Right lobe of liver (tissue), 4 donors: ENCODE measurements at regions not wholly inside any gene's neighbourhood (a gene's known extent, or its start where the extent isn't known, plus 50 kb on each side); places are given as distances from the start of the nearest gene placed in this dataset.
"Not testable (repeated sequence)": the region's sequence is repeated elsewhere in the genome, so short reads cannot be mapped to it uniquely, and the experiment has no call there.

Experiments used
- CTCF ChIP-seq, 4 donors: fragments of 200-600 bp in 3 of 4; fragments of 450-650 bp in 1 of 4; IDR thresholded peaks; one replicate each; pipeline versions ENCODE4 v1.5.1 to v1.8.0; 2016 to 2022; ENCODE audit warnings: antibody characterized with exemption in 4 of 4, mild to moderate bottlenecking in 2 of 4
- POLR2A ChIP-seq: fragments of 450-650 bp; IDR thresholded peaks from one replicate; pipeline ENCODE4 v1.6.1; 2017; ENCODE audit warnings: antibody characterized with exemption, mild to moderate bottlenecking
- donor health status: DM: no; HTN: no; CAD: no.
- donor health status: DM: no; HTN: no; CAD: no.
- donor health status: DM: no; HTN: yes; CAD: no.

- not testable (repeated sequence) for TF ChIP-seq CTCF (IDR thresholded peaks at IDR 0.05); POLR2A
Measured at GRCh38 chr5:1597093-1597473, 73.3 kb upstream of the LPCAT1 start.
